Natural killer cell (primary cell): ENCODE measurements at regions not wholly inside any gene's neighbourhood (a gene's known extent, or its start where the extent isn't known, plus 50 kb on each side); places are given as distances from the start of the nearest gene placed in this dataset.

Source experiments
- ATAC-seq, 3 donors: fragments of 150-1000 bp in 2 of 3; fragments of 200-7000 bp in 1 of 3; cut with Tn5 transposase; 1 replicate in 1 of 3; 2 replicates in 2 of 3; pipeline ENCODE4 v1.10.0; 2021; ENCODE audit warnings: mild to moderate bottlenecking in 2 of 3, moderate library complexity in 2 of 3
- DNase-seq, 2 donors: peaks; one replicate each; pipeline versions ENCODE4 v3.0.0 to v3.0.0-alpha.2; 2013 to 2021; ENCODE audit warnings: mixed read lengths in 1 of 2
- H3K27ac ChIP-seq: one replicate; pipeline ENCODE4 v1.5.1; 2013; ENCODE audit warnings: mild to moderate bottlenecking, low read length
- H3K27me3 ChIP-seq: one replicate; pipeline ENCODE4 v1.6.1; 2013; ENCODE audit warnings: low read length; ENCODE audit not compliant: control insufficient read depth, insufficient read depth
- H3K36me3 ChIP-seq: one replicate; pipeline ENCODE4 v1.6.1; 2013; ENCODE audit warnings: low read length; ENCODE audit not compliant: control insufficient read depth, insufficient read depth
- H3K4me1 ChIP-seq: one replicate; pipeline ENCODE4 v1.6.1; 2013; ENCODE audit warnings: low read length; ENCODE audit not compliant: control insufficient read depth, insufficient read depth
- H3K4me3 ChIP-seq: one replicate; pipeline ENCODE4 v1.5.1; 2013; ENCODE audit warnings: low read length
- H3K9me3 ChIP-seq: one replicate; pipeline ENCODE4 v1.6.1; 2013; ENCODE audit warnings: low read length; ENCODE audit not compliant: control insufficient read depth, insufficient read depth
- H3K27ac Mint-ChIP-seq, 2 donors: one replicate each; pipeline ENCODE4 v1.8.0; 2022; ENCODE audit warnings: mild to moderate bottlenecking in 2 of 2, mixed read lengths in 2 of 2, moderate library complexity in 1 of 2
- H3K27me3 Mint-ChIP-seq, 2 donors: one replicate each; pipeline ENCODE4 v1.8.0; 2022; ENCODE audit warnings: low read depth in 2 of 2, mixed read lengths in 2 of 2
- H3K36me3 Mint-ChIP-seq: one replicate; pipeline ENCODE4 v1.8.0; 2022; ENCODE audit warnings: mixed read lengths
- H3K4me1 Mint-ChIP-seq, 2 donors: one replicate each; pipeline ENCODE4 v1.8.0; 2022; ENCODE audit warnings: mixed read lengths in 2 of 2
- H3K4me3 Mint-ChIP-seq: one replicate; pipeline ENCODE4 v1.8.0; 2022; ENCODE audit warnings: mild to moderate bottlenecking, moderate library complexity, mixed read lengths
- H3K9me3 Mint-ChIP-seq, 2 donors: one replicate each; pipeline ENCODE4 v1.8.0; 2022; ENCODE audit warnings: mixed read lengths in 2 of 2
- WGBS: methylation state at CpG from one replicate; pipeline ENCODE4 v1.1.7; 2013; ENCODE audit warnings: missing lambda C conversion rate; ENCODE audit not compliant: insufficient coverage; 5-methylcytosine and 5-hydroxymethylcytosine counted together
- intact Hi-C: fragments of 100-400 bp; cut with micrococcal nuclease; formaldehyde crosslinking; loops from one replicate; pipeline ENCODE4 v1.14.2; 2022
- TF ChIP-seq, protein P1 (sequence below): fragments of 200-600 bp; IDR thresholded peaks from one replicate; pipeline ENCODE4 v1.8.0; 2022; ENCODE audit warnings: antibody characterized with exemption

DNA sequence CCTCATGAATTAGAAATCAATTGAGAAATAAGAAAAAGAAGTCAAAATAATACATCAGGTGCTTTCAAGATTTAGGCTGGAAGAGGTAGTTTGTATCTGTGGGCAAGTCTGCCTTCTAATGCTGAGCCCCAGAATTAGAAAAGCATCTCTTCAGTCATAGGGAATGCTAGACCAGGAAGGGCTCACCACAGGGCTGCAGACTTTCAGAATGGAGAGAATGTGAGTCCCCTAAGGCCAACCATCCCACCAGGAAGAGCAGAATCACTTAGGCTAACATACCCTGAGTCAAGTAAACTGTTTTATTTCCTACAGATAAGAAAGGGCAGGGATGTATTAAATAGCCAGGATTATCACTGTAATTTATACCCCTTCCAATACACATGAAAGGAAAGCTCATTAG lies 510.2 kb downstream of the RNF144B start:
- DNase-seq (no peak), ATAC-seq (no peak)
- Histone ChIP-seq H3K27ac (no peak overlapping the region), H3K27me3 (no peaks in the 10 kb centered on the region), H3K9me3 (no peaks in the 10 kb centered on the region), H3K4me3 (no peak overlapping the region), H3K4me1 (no peaks in the 10 kb centered on the region), H3K36me3 (no peaks in the 10 kb centered on the region)
- Mint-ChIP-seq H3K4me3 (no peak overlapping the region), H3K36me3 (no peaks in the 10 kb centered on the region), H3K4me1 (no peaks in the 10 kb centered on the region), H3K9me3 (peaks cover 8 to 15% of the 10 kb centered on the region in 2 donors), H3K27ac (no peak overlapping the region), H3K27me3 (no peaks in the 10 kb centered on the region)
- TF ChIP-seq, protein P1, sequence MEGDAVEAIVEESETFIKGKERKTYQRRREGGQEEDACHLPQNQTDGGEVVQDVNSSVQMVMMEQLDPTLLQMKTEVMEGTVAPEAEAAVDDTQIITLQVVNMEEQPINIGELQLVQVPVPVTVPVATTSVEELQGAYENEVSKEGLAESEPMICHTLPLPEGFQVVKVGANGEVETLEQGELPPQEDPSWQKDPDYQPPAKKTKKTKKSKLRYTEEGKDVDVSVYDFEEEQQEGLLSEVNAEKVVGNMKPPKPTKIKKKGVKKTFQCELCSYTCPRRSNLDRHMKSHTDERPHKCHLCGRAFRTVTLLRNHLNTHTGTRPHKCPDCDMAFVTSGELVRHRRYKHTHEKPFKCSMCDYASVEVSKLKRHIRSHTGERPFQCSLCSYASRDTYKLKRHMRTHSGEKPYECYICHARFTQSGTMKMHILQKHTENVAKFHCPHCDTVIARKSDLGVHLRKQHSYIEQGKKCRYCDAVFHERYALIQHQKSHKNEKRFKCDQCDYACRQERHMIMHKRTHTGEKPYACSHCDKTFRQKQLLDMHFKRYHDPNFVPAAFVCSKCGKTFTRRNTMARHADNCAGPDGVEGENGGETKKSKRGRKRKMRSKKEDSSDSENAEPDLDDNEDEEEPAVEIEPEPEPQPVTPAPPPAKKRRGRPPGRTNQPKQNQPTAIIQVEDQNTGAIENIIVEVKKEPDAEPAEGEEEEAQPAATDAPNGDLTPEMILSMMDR: no peak
- intact Hi-C loops: no loop called here

DNA sequence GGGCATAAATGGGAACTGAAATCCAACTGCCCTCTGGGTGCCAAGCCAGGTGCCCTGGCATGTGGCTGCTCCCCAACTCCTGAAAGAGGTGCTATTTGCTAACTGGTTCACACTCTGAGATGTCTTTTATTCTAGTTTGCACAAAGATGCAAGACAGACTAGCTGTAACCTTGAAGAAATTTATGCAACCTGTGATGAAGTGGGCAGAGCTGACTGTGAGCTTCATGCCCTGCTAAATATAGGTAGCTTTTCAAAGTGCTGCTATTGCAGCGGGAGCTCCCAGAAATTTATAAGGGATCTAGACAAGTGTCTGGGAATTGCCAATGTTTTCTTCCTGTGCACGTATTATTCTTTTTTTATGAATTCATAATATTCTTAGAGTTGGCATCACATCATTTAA lies 517.5 kb downstream of the RNF144B start:
- Mint-ChIP-seq H3K4me1 (no peaks in the 10 kb centered on the region), H3K27me3 (no peaks in the 10 kb centered on the region), H3K36me3 (no peaks in the 10 kb centered on the region), H3K4me3 (no peak overlapping the region), H3K9me3 (peaks cover 13 to 14% of the 10 kb centered on the region in 2 donors), H3K27ac (no peak overlapping the region)
- H3K4me3 ChIP-seq: no peak overlapping the region
- no peak overlapping the region for H3K27ac ChIP-seq
- no peak for ATAC-seq
- WGBS: 89% methylated on average over 1 of the region's 2 CpGs
- TF ChIP-seq, protein P1: no peak
- H3K4me1 ChIP-seq: no peaks in the 10 kb centered on the region
- no peak for DNase-seq
- H3K9me3 ChIP-seq: no peaks in the 10 kb centered on the region
- intact Hi-C loops: no loop called here
- H3K36me3 ChIP-seq: no peaks in the 10 kb centered on the region
- no peaks in the 10 kb centered on the region for H3K27me3 ChIP-seq

DNA sequence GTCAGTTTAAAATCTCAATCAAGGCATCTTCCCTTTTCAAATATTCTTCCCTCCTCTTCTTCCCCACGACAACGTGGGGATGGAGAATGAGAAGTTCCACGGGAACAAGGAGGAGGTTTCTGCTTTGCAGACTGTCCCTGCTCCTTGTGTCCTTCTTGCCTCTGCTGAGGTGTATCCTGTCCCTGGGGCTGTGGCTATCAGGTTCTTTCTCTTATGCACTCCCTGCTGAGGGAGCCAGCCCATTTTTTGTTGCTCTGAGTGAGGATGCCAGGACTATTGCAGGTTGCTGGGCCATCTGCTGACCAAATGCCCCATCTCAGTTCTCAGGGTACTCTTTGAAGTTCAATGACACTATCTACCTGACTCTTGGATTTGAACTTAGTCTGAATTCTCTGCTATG lies 533.6 kb downstream of the RNF144B start:
- 77% methylated on average over 3 of the region's 3 CpGs for WGBS
- no peak for DNase-seq
- H3K27me3 ChIP-seq: no peaks in the 10 kb centered on the region
- no peaks in the 10 kb centered on the region for H3K27me3 Mint-ChIP-seq
- H3K4me3 Mint-ChIP-seq: no peak overlapping the region
- no peak overlapping the region for H3K27ac ChIP-seq
- no peaks in the 10 kb centered on the region for H3K4me1 ChIP-seq
- H3K4me1 Mint-ChIP-seq: no peaks in the 10 kb centered on the region
- H3K4me3 ChIP-seq: no peak overlapping the region
- intact Hi-C loops: no loop called here
- H3K9me3 Mint-ChIP-seq: peaks cover 8 to 18% of the 10 kb centered on the region in 2 donors
- no peaks in the 10 kb centered on the region for H3K36me3 ChIP-seq
- ATAC-seq: no peak
- H3K9me3 ChIP-seq: no peaks in the 10 kb centered on the region
- H3K36me3 Mint-ChIP-seq: no peaks in the 10 kb centered on the region
- H3K27ac Mint-ChIP-seq: no peak overlapping the region
- TF ChIP-seq, protein P1: no peak

DNA sequence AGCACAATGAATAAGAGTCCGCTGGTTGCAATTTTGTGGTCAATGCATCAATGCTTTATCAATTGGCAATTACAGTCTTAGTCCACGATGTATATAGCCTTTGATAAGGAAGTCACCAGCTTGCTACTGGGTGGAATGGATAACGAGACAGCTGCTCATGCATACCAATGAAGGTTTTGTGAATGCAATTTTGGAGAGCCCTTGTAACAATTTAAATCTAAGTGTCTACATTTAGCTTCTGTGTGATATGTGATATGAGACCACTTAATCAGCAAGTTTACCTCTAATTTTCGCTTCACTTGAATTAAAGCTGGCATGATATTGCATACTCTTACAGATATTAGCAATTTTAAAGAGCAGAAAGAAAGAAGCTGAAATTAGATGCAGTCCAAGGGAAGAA lies 543.9 kb downstream of the RNF144B start:
- Histone ChIP-seq H3K4me1 (no peaks in the 10 kb centered on the region), H3K9me3 (no peaks in the 10 kb centered on the region), H3K36me3 (no peaks in the 10 kb centered on the region), H3K4me3 (no peak overlapping the region), H3K27me3 (no peaks in the 10 kb centered on the region), H3K27ac (no peak overlapping the region)
- intact Hi-C loops: no loop called here
- Mint-ChIP-seq H3K9me3 (peaks cover 13 to 25% of the 10 kb centered on the region in 2 donors), H3K36me3 (no peaks in the 10 kb centered on the region), H3K27me3 (no peaks in the 10 kb centered on the region), H3K27ac (no peak overlapping the region), H3K4me3 (no peak overlapping the region), H3K4me1 (no peaks in the 10 kb centered on the region)
- TF ChIP-seq, protein P1: no peak
- DNase-seq: no peak
- no peak for ATAC-seq
- WGBS: 85% methylated on average over 3 of the region's 4 CpGs
